ENCODE measurements at regions not wholly inside any gene's neighbourhood (a gene's known extent, or its start where the extent isn't known, plus 50 kb on each side); places are given as distances from the start of the nearest gene placed in this dataset.

- no peak overlapping the region for H3K27ac ChIP-seq (ENCODE audit: low read length)
- TF ChIP-seq EP300 (conservative IDR thresholded peaks at IDR 0.05; ENCODE audit: poor library complexity, severe bottlenecking) (no peak), SMC3 (conservative IDR thresholded peaks at IDR 0.05; ENCODE audit: poor library complexity) (no peak), POLR2AphosphoS5 (IDR thresholded peaks at IDR 0.05) (no peak), RAD21 (conservative IDR thresholded peaks at IDR 0.05) (no peak), MXI1 (conservative IDR thresholded peaks at IDR 0.05; ENCODE audit: poor library complexity, severe bottlenecking) (no peak), TAF1 (IDR thresholded peaks at IDR 0.05; ENCODE audit: low read depth) (no peak), CTCF (IDR thresholded peaks at IDR 0.05; ENCODE audit: poor library complexity, severe bottlenecking) (no peak), EZH2 (IDR thresholded peaks at IDR 0.05; ENCODE audit: borderline replicate concordance, insufficient read depth, low read length, poor library complexity, severe bottlenecking) (no peak), REST (IDR thresholded peaks at IDR 0.05; ENCODE audit: borderline replicate concordance) (no peak)
- H3K9me3 ChIP-seq (ENCODE audit: low read length) = no peaks in the 10 kb centered on the region
- H3K36me3 ChIP-seq (ENCODE audit: insufficient read depth, low read length) = no peaks in the 10 kb centered on the region
- no peaks in the 10 kb centered on the region for H3F3A ChIP-seq (ENCODE audit: insufficient read depth, low read length, poor library complexity, severe bottlenecking)
- no peaks in the 10 kb centered on the region for H3K79me2 ChIP-seq (replicated peaks; ENCODE audit: insufficient read depth, low read length)
- no peak overlapping the region for H3K4me2 ChIP-seq (ENCODE audit: low read length)
- H4K20me1 ChIP-seq (ENCODE audit: insufficient read depth) = no peaks in the 10 kb centered on the region
- no peak overlapping the region for H3K4me3 ChIP-seq (ENCODE audit: low read length)
- H3K9ac ChIP-seq (ENCODE audit: low read length) = no peak overlapping the region
- no peak overlapping the region for H2AFZ ChIP-seq (ENCODE audit: low read depth, low read length)
- H3K9me2 ChIP-seq (ENCODE audit: insufficient read depth, low read length) = no peaks in the 10 kb centered on the region
- H3K27me3 ChIP-seq (ENCODE audit: insufficient read depth, low read depth, low read length) = no peaks in the 10 kb centered on the region
Observed at GRCh38 chr12:3950714-3951320, 77.6 kb upstream of the PARP11 start.

- Histone ChIP-seq H3K9ac (ENCODE audit: low read length) (no peak overlapping the region), H3K9me2 (ENCODE audit: insufficient read depth, low read length) (no peaks in the 10 kb centered on the region), H3K9me3 (ENCODE audit: low read length) (no peaks in the 10 kb centered on the region), H3F3A (ENCODE audit: insufficient read depth, low read length, poor library complexity, severe bottlenecking) (no peaks in the 10 kb centered on the region), H3K36me3 (ENCODE audit: insufficient read depth, low read length) (no peaks in the 10 kb centered on the region), H2AFZ (ENCODE audit: low read depth, low read length) (no peak overlapping the region), H3K79me2 (replicated peaks; ENCODE audit: insufficient read depth, low read length) (no peaks in the 10 kb centered on the region), H3K27me3 (ENCODE audit: insufficient read depth, low read depth, low read length) (no peaks in the 10 kb centered on the region), H3K4me2 (ENCODE audit: low read length) (no peak overlapping the region), H4K20me1 (ENCODE audit: insufficient read depth) (no peaks in the 10 kb centered on the region), H3K4me3 (ENCODE audit: low read length) (no peak overlapping the region), H3K27ac (ENCODE audit: low read length) (no peak overlapping the region)
- no peak for TF ChIP-seq MXI1 (conservative IDR thresholded peaks at IDR 0.05; ENCODE audit: poor library complexity, severe bottlenecking)
- no peak for TF ChIP-seq SMC3 (conservative IDR thresholded peaks at IDR 0.05; ENCODE audit: poor library complexity)
- TF ChIP-seq EZH2 (IDR thresholded peaks at IDR 0.05; ENCODE audit: borderline replicate concordance, insufficient read depth, low read length, poor library complexity, severe bottlenecking) = no peak
- no peak for TF ChIP-seq EP300 (conservative IDR thresholded peaks at IDR 0.05; ENCODE audit: poor library complexity, severe bottlenecking)
- no peak for TF ChIP-seq REST (IDR thresholded peaks at IDR 0.05; ENCODE audit: borderline replicate concordance)
- TF ChIP-seq POLR2AphosphoS5 (IDR thresholded peaks at IDR 0.05) = no peak
- TF ChIP-seq TAF1 (IDR thresholded peaks at IDR 0.05; ENCODE audit: low read depth) = no peak
- no peak for TF ChIP-seq CTCF (IDR thresholded peaks at IDR 0.05; ENCODE audit: poor library complexity, severe bottlenecking)
- TF ChIP-seq RAD21 (conservative IDR thresholded peaks at IDR 0.05) = no peak
Observed at GRCh38 chr12:3947781-3948180, 74.6 kb upstream of the PARP11 start.
